GM21529 (cell line): ENCODE measurements at regions not wholly inside any gene's neighbourhood (a gene's known extent, or its start where the extent isn't known, plus 50 kb on each side); places are given as distances from the start of the nearest gene placed in this dataset.
"Not testable (repeated sequence)": the region's sequence is repeated elsewhere in the genome, so short reads cannot be mapped to it uniquely, and the experiment has no call there.

Source experiments
- ATAC-seq: cut with Tn5 transposase; IDR thresholded peaks from one replicate; pipeline ENCODE4 v1.9.1; 2021; ENCODE audit not compliant: unreplicated experiment

DNA sequence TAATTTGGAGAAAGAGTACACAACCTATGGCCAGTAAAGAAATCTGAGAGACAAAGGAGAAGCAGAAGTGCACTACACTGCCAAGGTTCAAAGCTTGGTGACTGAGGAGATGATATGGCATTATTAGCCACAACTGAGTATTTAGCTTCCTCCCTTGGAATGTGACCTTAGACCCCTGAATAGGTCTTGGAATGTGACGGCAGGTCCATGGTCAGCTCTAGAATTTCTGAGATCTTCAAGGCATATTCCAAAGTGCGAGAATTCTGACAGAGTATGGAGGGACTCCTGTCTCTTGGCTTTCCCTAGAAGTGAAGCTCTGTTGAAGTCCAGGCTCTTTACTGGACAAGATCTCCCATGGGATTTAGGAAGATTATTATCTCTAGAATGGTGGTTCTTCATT lies 130.0 kb upstream of the FN1 start:
- ATAC-seq, result no peak

- ATAC-seq, result no peak
These were observed 121.8 kb upstream of the FN1 start for GRCh38 chr2:215557701-215558100.

- no peak for ATAC-seq
These were observed 121.1 kb upstream of the FN1 start for GRCh38 chr2:215556979-215557378.

DNA sequence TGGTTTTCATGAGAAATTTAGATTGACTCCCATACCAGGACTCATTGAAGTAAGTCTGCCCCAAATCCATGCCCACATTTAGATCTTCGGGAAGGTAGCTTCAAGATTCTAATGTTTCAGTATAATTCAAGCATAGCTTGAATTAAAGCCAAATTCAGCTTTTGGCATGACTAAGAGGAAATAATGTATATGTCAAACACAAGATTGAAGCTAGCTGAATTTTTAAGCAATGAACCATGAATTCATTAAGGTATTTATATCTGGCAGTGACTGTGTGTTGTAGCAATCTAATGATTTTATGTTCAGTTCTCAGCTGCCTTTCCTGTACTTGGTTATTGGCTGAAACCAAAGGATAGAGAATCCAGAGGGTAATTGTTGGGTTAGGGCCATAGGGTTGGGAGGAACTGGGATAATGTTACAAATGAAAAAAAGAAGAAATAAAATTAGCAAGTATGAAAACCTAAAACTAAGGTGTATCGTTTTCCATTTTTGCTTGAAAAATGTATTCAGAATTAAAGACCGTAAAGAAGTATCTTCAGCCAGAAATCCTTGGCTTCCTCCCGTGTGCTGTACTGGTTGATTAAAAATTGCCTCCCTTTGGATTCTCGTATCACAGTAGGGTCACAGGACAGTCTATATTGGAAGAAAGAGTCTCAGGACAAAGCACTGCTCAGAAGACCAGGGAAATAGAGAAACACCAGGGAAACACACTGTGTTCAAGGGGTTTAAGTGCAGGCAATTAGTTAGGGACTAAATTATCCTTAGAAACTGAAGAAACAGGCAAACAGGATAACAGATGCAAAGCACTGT lies 119.0 kb upstream of the FN1 start:
- ATAC-seq, result no peak

GRCh38 chr2:215553946-215554345 lies 118.1 kb upstream of the FN1 start:
- no peak for ATAC-seq

GRCh38 chr2:215552144-215552580 lies 116.3 kb upstream of the FN1 start:
- ATAC-seq, result no peak

- no peak for ATAC-seq
These were observed 114.5 kb upstream of the FN1 start for GRCh38 chr2:215550331-215550730.

DNA sequence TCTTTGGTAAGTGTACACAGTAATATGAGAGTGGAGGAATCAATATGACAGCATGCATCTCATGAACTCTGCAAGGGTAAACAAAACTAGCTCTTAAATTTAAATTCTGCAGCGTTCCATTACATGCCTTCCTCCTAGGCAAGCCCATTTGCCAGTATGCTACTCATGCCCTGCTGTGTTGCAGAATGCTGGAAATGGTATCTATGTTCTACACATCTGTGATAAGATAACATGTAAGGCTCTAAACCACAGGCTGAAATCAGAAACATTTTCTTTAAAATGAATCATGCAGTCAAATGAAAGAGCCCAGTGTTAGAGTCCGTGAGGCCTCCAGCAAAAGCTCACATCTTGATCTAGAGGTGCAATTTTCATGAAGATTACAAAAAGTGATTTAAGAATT lies 112.8 kb upstream of the FN1 start:
- ATAC-seq, result no peak

DNA sequence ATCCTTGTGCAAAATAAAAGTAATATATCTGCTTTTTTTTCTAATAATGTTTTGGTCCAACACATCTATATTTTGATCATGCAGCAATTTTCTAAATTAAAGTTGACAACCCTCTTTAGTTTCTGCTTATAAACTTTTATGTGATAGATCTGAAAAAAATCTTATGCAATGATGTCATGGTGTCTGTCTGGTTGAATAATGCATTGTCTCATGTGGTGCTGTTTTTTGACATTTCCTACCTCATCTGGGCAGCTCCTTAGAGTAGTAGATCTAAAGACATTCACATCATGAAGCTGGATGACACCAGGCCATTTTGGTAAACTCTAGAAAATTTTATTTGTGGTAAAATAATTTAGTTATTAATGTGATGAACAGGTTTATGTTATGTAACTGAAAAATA lies 106.8 kb upstream of the FN1 start:
- no peak for ATAC-seq

GRCh38 chr2:215540658-215541057 lies 104.8 kb upstream of the FN1 start:
- ATAC-seq, result no peak

- no peak for ATAC-seq
These were observed 101.7 kb upstream of the FN1 start for GRCh38 chr2:215537611-215538010.

DNA sequence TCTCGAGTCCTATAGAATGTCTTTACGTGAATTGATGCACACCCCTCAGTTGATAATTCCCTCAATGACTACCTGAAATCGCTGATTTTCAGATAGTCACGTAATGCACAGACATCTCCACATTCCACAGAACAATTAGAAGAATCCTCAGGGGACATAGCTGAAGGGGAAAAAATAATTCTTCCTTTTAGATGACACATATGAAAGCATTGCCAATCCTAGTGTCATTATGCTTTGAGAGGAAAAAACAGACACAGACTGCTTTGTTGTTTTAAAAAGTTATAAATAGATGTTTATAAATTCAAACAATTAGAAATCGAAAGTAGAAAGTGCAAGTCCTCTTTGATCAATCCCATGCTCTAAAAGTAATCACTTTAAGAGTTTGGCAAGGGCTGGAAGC lies 100.6 kb upstream of the FN1 start:
- ATAC-seq, result no peak

DNA sequence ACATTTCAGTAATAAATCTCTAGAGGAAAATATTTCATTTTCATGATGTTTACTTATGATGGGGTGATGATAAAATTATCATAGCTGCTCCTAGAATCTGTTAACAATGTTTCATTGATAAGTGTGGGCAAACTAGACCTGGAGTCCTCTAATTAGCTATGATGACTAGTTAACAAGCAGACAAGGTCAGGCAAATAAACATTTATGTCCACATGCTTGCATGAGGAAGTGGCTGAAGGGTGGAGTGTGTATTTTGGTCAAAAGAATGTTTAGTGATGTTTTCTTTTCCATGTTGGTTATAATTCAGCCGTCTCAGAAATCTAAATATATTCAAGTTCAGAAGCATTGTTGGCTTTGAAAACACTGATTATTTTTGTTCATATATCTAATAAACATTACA lies 99.9 kb upstream of the FN1 start:
- ATAC-seq, result no peak

GRCh38 chr2:215535125-215535668 lies 99.3 kb upstream of the FN1 start:
- ATAC-seq, result no peak

DNA sequence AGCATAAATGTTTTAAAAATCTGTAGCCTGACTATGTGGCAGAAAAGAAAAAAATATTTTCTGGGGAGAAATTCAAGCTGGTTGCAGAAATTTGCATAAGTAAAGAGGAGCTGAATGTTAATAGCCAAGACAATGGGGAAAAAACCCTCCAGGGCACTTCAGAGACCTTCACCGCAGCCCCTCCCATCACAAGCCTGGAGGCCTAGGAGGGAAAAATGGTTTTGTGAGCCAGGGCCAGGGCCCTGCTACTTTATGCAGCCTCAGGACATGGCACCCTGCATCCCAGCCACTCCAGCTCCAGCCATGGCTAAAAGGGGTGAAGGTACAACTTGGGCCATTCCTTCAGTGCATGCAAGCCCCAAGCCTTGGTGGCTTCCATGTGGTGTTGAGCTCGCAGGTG lies 97.8 kb upstream of the FN1 start:
- not testable (repeated sequence) for ATAC-seq

- ATAC-seq, result no peak
These were observed 97.0 kb upstream of the FN1 start for GRCh38 chr2:215532844-215533243.

- ATAC-seq, result no peak
These were observed 95.4 kb upstream of the FN1 start for GRCh38 chr2:215531284-215531683.

DNA sequence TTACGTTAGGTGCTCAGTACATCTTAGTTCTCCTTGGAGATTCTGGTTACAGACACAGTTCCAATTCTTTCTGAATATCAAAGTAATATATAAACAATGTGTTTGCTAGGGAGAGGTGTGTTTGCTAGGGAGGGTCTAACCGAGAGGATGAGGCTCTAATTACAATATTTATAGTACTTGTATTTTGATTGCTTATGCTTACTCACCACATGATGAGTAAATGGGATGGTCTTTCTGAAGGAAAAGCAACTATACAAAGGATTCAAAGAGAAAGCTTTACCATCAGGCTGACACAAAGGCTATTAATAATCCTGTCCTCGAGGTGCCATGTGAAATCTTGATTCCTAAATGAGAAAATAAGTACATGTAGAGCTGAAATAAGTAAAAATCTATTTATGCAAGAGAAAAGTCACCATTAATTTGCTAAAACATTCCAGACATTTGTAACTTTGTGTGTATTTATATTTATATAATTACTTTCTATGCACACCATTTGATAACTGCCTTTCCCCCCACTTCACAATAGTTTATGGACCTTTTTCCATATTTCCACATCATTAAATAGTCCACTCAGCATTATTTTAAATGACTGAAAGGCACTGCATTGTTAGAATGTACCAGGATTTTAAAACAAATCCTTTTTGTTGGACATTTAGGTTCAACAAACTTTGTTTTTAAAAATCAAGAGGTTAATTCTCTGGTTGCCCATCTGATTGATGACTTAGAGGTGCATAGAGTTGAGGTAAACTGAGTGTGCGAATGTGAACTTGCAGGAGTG lies 94.5 kb upstream of the FN1 start:
- no peak for ATAC-seq

GRCh38 chr2:215529271-215529670 lies 93.4 kb upstream of the FN1 start:
- ATAC-seq, result no peak

DNA sequence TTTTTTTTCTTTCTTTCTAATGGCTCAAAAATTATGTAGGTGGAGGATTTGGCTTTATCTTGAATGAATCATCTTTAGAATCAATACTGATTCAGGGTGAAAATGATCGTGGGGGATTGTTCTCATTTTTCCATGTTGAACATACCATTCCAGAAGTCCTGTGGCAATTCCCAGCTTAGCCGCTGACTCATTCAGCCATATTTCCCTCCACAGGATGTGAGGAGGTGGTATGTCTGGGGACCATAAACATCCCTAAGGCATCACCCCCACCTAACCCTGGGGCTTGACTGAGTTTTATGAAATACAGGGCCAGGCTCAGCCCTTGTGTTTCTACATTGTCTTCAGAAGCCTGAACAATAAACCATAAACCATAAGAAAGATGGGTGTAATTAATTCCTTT lies 92.7 kb upstream of the FN1 start:
- no peak for ATAC-seq

- ATAC-seq, result no peak
These were observed 91.9 kb upstream of the FN1 start for GRCh38 chr2:215527736-215528135.

DNA sequence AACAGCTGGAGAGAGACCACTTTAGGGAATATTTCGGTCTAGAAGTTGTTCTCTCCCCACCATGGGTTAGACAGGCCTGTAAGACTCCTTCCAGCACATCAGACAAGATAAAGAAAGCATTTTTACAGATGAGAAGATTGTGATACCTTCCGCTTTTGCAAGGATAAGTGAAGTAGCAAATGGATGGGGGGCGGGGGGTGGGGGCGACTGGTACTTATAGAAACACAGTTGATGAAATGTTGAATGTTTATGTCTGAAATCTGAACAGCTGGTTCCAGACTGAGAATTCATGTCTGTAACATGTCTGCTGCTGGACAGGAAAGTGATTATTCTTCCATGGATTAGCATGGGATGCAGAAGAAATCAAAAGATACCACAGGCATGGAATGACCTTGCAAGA lies 90.5 kb upstream of the FN1 start:
- no peak for ATAC-seq
